T1000 (cell line): ENCODE measurements at regions not wholly inside any gene's neighbourhood (a gene's known extent, or its start where the extent isn't known, plus 50 kb on each side); places are given as distances from the start of the nearest gene placed in this dataset.
"Not testable (repeated sequence)": the region's sequence is repeated elsewhere in the genome, so short reads cannot be mapped to it uniquely, and the experiment has no call there.

ENCODE experiments used
- DNase-seq: peaks from one replicate; lab custom pipeline; 2025; ENCODE audit warnings: mixed read lengths; lab: John Stamatoyannopoulos, UW

DNA sequence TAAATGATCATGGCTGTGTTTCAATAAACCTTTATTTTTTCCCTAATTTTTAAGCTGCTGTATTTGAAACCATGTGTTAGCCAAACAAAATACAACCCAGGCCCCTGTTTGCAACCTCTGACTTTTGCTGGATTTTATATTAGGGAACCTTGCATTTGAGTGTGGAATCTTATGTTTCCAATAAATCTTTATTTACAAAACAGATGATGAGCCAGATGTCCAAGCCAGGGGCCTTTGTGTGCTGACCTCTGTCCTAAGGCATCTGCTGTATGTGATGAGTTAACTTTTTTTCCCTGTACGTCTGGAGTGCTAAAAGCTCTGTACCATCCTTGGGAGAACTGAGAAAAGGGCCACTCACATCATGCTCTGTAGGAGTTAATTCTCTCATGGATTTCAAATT, 162.9 kb downstream of the TRIB2 start:
- DNase-seq: no peak

DNA sequence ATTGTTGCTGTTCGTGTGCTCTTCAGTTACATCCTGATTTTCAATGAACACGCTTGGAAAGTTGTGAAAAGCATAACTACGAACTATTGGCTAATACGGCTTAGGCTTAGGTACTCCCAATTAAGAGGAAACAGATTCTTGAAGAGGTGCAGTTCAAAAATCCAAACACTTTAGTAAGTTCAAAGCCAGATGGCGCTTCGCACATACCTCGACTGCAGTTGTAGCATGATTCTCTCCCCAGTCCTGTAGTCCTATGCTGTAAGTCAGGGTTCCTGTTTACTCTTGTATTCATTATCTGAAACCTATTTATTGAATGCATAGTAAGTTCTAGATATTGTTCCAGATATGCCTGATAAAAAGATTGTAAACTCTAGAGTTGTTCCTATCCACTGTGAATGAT, 165.2 kb downstream of the TRIB2 start:
- no peak for DNase-seq

DNA sequence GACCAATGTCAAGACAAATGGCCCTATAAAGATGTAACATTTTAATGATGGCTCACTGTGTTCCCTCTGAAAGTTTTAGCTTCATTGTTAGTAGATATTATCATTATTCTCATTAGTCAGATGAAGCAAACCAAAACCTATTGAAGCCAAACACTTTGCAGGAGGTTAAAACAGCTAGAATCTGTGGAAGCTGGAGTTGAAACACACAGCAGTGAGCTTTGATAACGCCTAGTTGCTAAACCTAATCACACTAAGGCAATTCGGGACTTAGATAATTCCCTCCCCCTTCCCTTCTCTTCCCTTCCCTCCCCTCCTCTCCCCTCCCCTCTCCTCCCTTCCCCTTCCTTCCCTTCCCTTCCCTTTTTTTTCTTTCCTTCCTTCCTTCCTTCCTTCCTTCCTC, 165.7 kb downstream of the TRIB2 start:
- DNase-seq: no peak

DNA sequence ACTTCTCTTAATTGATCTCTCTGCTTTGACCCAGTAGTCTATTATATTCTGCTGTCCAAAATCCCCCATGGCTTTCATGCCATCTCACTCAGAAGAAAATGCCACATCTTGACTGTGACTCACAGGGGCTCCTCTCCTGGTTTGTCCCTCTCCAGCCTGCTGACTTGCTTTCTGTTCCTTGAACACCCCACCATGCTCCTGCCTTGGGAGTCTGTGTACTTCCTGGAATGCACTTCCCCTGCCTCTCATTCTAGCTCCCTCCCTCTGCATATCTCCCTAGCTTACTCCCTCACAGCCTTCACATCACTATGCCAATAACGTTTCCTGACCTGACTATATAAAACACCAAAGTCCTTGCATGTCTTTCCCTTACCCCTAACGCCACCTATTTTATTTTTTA, 167.2 kb downstream of the TRIB2 start:
- DNase-seq: no peak

DNA sequence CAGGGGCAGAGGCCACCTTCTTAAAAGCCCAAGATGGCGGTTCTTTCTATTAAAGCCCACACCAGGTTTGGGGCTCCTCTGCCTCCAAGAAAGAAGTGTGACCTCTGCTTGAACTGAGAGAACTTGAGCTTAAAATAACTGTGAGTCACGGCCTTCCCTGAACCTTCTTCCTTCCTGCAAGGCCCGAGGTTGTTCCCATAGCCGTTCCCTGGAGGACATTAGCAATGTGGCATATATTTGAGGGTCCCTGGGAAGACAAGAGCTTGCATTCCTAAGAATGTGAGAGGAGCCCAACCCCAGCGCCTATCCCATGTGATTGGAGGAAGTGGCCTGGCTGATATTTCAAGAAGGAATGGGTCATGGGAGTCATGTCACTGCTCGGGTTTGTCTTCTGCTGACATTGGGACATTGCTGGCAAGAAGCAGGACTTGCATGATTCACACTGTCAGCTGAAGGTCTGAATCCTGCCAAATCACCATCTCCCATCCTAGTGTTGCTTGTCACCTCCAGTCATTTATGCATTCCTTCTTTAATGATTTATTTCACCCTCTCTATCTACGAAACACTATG, 168.1 kb downstream of the TRIB2 start:
- DNase-seq: peak; percentile 26

DNA sequence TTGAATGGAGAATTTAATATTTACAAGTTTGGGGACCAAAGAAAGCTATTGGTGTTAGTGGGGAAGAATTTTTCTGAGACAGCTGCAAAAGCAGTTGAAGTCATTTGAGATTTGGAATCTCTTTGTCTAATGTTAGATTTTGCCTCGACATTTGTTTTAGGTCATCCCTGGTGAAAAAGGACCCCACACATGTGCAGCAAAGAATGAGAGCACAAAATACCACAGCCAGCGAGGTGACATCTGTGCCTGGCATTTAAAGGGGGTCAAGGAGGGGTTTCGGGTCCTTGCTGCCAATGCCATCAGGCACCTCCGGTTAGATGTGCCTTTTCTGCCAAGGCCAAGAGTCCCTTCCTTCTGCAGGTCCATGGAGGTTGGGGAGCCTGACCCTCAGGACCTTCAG, 173.3 kb downstream of the TRIB2 start:
- no peak for DNase-seq

DNA sequence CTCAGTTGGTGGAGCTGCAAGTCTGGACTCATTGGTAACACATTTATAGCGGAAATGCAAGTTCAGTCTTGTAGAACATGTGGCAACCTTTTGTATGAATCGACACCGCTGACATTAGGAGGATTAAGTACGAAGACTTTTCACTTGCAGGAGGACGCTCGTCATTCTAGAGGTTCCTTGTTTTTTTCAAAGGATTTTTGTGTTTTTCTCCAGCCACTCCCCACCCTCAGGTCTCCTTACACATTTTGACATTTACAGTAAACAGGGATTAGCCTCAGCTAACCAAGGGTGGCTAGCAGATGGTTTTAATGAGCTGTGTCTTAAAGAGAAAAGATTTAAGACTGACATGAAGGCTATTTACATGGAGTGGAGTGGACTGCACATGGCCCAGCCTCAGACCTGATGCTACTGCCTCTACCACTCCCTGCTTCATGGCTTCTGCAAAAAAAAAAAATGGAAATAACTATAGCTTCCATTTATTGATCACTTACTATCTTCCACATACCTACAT, 173.8 kb downstream of the TRIB2 start:
- no peak for DNase-seq

DNA sequence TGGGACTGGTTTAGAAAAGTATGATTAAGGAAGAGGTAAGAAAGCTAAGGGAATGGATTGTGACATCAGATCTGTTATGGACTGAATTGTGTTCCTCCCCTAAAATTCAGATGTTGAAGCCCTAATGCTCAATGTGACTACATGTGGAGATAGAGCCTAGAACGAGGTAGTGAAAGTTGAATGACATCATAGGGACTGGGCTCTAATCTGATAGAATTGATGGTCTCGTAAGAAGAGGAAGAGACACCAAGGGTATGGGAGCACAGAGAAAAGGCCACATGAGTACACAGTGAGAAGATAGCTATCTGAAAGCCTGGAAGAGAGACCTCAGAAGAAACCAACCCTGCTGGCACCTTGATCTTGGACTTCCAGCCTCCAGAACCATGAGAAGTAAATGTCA, 178.3 kb downstream of the TRIB2 start:
- no peak for DNase-seq

DNA sequence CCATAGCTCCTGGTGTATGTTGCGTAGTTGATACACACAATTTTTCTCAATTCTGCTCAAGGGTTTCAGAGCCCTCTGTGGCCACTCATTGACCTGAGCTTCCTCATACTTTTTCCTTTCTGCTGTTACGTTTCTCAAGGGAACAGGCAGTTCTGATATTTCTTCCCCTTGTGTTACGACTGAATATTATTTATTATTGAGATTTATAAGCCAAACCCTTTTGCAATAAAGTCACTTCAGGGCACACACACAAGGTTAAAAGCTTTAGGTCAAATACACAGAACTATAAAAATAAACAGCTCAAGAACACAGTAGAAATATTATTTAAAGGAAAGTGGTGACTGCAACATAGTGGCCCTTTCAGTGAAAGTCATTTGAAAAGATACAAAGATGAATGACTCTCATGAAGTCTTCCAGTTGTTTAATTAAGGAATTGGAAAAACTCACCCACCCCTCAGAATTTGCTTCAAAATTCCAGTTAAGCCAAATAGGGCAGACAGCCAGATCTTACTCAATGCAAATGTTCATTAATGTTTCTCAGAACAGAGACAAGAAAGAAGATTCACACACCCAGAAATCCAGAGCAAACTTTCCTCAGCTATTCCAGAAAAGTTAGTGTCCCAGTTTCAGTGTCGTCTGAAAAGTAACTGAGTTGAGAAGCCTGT, 179.7 kb downstream of the TRIB2 start:
- no peak for DNase-seq

DNA sequence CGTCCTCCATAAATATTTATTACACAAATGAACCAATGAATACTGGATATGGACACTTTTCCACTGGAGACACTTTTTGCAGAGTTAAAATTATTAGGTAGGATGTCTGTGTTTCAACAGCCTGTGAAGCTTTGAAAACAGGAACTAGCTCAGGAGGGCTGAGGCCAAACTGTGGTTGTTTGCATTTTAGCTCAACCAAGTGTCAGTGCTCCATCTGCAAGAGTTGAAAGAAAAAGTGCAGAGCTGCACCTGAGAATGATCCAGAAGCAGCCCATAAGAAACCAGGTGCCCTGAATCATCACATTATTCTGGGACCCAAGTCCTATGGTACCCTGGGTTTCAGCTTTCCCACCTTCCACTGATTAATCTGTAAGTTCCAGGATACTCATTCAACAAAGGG, 180.4 kb downstream of the TRIB2 start:
- no peak for DNase-seq

DNA sequence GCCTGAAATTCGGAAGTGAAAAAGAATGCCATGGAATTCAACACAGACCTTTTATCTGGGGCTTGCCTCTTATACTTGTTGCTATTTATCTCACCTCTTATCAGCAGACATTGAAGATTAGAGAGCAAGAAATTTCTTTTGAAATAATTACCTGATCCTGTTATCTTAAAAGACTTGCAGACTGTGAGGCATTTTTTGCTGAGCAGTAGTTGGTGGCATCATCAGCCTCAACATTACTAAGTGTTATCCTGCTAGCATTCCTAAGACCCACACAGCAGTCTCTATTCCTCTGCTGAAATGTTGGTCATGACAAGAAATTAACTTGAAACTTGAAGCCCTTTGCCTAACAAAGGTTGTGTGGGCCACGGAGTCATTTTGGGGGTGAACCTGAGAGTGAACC, 186.5 kb downstream of the TRIB2 start:
- DNase-seq: no peak

DNA sequence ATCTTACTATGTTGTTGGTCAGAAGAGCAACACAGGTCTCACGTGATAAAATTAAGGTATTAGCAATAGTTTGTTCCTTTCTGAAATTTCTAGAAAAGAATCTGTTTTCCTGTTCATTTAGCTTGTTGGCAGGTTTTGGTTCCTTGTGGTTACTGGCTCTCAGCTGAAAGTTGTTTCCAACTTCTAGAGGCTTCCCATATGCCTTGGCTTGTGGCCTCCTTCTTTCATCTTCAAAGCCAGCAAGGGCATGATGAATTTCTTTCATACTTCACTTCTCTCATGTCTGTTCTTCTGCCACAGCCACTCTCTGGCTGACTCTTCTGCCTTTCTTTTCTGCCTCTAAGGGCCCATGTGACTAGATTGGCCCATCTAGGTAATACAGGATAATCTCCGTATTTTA, 193.7 kb downstream of the TRIB2 start:
- DNase-seq: no peak

DNA sequence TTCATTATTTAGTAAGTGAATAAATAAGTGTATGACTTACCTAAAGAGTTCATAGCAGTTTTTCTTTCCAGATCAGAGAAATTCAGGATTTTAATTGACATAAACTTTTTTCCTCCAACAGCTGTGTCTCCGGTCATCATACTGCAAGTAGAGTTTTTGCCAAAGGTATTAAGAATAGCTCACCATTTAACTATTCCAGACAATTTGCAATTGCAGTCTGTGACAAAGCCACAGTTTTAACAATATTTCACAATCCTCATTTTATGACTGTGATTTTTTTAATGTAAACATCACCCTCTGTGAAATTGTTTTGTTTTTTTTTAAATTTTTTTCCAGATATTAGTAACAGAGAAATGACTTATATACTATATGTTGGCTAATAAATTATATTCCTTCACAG, 199.1 kb downstream of the TRIB2 start:
- no peak for DNase-seq

DNA sequence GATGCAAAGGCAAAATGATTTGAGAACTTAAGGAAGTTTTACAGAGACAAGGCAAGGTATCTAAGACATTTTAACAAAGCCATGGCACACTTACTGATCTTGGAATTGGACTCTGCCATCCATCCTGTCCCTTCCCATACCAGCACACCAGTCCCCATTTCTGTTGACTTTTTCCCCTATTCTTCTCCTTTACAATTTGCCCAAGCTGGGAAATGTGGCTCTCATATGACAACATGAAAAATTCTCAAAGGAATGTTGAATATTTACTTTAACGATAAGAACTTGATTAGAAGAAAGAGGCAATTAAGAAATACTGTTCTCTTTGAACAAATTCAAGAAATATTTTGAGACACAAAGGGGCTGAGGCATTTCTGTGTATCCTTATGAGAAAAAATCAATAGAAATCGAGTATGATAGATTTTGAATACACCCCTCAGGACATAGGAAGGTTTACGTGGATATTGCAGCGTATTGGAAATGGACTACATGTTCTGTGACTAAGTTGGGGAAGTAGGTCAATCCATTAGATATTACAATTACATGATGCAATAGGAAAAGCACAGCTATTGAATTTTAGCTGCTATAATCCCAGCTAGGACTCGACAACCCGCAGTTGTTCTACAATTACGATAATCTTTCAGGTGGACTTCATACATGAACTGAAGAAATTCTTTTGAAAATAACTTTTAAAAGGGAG, 201.6 kb downstream of the TRIB2 start:
- DNase-seq: no peak

DNA sequence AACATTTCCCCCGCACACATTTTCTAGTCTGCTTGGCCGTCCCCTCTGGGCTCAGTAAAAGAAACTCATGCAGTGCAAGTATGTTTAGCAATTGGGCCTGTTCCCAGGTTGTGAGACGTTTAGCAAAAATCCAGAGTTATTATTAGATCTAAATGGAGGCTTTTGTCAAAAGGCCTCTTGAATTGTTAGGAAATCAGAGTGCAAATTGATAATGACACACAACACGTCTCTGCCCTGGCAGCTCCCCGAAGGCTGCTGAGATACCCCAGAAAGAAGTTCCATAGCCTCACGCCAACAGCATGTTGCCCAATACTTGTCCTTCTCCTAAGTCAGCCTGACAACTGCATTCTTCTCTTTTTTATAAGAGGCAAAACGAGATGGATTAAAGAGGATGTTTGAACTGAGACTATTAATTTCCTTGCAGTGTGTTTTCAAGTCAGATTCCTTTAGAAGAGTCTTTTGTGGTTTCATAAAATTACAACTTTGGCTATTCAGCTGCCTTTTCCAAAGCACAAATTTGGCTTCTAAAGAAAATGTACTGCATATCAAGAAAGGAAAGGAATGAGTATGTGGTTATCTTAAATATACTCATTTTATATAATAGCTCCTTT, 202.2 kb downstream of the TRIB2 start:
- no peak for DNase-seq

DNA sequence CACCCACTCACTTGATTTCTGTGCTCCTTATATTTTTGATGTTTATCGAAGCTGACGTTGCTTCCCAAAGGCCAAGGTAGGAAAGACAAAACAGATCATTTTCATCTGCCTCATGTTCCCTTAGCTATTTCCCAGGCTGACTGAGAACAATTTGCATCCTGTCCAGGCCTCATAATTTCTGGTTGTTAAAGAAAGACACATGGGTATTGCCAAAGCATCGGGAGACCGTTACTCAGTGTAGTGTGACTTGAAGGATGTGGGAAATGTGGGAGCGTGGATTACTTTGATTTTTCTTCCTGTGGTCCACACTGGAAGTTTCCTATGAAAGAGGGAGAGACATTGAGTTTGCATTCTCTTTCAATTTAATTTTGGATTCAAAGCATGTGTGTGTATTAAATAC, 204.6 kb downstream of the TRIB2 start:
- no peak for DNase-seq

DNA sequence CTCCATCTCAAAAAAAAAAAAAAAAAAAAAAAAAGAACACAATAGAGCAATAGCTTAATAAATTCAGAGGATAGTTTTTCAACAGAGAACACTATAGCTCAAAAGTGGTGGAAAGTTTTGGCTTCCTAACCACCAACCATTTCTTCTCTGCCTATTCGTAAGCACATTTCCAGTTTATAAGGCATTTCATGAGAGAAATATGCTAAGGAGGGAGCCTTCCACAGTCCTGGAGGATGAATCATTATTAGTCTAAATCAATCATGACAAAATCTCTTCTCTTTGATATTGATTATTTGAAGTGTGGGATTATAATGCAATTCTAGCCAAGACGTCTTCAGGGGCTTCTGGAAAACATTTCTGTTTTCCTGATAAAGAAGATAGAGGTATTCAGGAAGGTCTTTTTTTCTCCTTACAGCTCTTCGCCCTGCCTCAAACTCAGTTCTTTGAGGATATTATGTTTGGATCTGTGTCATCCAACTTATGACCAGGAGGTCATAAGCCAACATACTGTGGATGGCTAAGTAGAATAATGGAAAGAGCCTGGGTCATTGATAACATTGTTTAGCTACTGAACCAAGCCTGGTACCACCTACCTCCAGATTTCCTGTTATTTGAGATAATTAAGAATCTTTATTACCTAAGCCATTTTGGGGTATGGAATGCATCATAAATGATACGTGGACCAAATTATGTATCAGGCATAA, 207.3 kb downstream of the TRIB2 start:
- DNase-seq: no peak

DNA sequence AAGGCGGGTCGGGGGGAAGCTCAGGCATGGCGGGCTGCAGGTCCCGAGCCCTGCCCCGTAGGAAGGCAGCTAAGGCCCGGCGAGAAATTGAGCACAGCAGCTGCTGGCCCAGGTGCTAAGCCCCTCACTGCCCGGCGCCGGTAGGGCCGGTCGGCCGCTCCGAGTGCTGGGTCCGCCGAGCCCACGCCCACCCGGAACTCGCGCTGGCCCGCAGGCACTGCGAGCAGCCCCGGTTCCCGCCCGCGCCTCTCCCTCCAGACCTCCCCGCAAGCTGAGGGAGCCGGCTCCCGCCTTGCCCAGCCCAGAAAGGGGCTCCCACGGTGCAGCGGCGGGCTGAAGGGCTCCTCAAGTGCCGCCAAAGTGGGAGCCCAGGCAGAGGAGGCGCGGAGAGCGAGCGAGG, 209.9 kb downstream of the TRIB2 start:
- DNase-seq: not testable (repeated sequence)

DNA sequence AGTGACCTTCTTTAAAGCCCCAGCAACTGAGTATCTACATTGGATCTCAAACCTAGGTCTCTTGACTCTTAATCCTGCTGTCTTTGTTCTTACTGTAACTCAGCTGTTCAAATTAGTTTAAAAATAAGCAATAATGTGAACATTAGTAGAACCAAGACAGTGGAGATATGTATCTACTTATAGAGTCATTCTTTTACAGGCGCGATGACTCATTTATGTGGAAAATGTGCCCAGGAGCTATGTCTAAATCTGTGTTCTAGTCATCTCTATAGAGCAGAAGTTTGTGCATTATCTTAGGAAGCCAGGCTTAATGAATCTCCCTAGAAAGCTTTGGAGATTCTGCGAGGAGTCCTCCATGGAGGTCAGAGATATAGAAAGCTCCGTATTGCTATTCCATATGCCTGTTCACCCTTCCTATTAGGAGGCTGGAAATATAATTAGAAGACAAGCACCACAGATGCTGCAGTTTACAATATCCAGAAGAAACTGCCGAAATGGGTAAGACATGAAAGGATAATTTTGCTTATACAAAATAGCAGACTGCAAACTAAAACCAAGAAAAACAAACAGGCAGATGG, 211.6 kb downstream of the TRIB2 start:
- DNase-seq: no peak

DNA sequence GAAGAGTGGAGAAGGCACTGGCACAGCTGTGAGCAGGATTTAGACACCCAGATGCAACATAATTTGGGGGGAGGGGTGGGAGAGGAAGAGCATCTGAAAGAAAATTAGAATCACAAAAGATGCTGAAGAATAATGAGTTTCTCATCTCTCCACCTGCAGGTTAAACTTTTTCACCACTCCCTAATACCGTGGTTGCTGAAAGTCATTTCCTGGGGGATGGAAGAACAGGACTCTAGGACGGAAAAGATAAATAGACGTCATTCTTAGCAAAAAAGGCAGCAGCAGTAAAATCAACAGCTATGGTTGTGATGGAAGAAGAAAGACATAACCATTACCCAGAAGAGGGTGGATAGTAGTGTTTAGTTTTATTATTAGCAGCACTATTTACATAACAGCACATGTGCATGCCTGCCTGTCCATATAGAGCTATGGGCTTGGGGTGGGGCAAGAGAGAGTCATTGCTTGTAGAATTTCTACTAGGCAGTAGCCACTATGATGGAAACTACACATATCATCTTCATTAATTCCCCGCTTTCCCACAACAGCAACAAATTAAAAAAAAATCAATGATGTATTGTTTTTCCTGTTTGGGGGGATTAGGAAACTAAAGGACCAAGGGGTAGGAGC, 212.2 kb downstream of the TRIB2 start:
- no peak for DNase-seq

DNA sequence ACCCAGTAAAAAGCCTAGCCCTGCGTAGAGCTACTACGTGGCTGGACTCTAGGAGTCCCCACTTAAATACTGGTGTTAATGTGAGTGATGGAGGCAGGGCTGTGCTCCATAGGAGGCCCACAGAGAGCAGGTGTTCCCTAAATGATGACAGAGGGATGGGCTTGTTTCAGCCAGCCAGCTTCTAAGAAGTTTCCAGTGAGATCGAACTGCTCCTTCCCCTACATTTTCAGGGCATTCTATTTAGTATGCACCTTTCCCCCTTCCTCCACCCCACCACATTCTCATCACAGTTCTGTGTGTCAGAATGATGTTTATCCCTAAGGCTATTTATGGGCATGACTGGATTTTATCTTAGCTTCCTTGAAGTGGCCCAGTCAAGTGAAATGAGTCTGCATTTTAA, 213.0 kb downstream of the TRIB2 start:
- DNase-seq: no peak

DNA sequence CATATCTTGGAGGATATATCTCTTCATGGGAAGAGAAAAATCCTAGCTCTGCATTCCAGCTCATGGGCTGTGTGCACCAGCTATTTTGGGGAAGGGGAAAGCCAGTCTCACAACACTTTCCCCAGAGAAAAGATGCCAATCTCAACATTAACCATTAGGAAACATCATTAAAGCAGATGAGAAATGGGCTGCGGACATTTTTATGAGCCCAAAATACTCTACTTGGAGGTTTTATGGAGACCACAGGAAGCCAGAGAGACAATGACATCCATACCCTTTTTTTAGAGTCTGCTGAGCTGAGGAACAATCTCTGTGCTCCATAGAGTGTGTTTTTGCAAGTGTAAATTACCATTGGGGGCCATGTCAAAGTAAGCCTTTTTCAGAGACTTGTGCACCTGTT, 213.7 kb downstream of the TRIB2 start:
- no peak for DNase-seq
